GM12874 (cell line): ENCODE measurements at regions not wholly inside any gene's neighbourhood (a gene's known extent, or its start where the extent isn't known, plus 50 kb on each side); places are given as distances from the start of the nearest gene placed in this dataset.

Experiments used
- CTCF ChIP-seq: IDR thresholded peaks from 2 replicates; pipeline ENCODE4 v1.5.1; 2011; ENCODE audit warnings: low read depth, mild to moderate bottlenecking, control low read depth, low read length, moderate library complexity; ENCODE audit not compliant: insufficient read depth

- TF ChIP-seq CTCF = no peak
Observed at GRCh38 chr17:77442976-77443747, 302.4 kb downstream of the SEC14L1 start.

GRCh38 chr17:77443748-77444260 lies 303.0 kb downstream of the SEC14L1 start:
- TF ChIP-seq CTCF = no peak

- TF ChIP-seq CTCF = no peak
Observed at GRCh38 chr17:77444628-77444983, 303.8 kb downstream of the SEC14L1 start.

GRCh38 chr17:77444984-77445759 lies 304.4 kb downstream of the SEC14L1 start:
- no peak for TF ChIP-seq CTCF

- TF ChIP-seq CTCF = no peak
Observed at GRCh38 chr17:77445760-77446532, 305.2 kb downstream of the SEC14L1 start.

GRCh38 chr17:77446940-77447634 lies 306.3 kb downstream of the SEC14L1 start:
- TF ChIP-seq CTCF = no peak
